Right lobe of liver (tissue), 6 donors: ENCODE measurements at regions not wholly inside any gene's neighbourhood (a gene's known extent, or its start where the extent isn't known, plus 50 kb on each side); places are given as distances from the start of the nearest gene placed in this dataset.

Source experiments
- ATAC-seq, 4 donors: fragments of 200-7000 bp; cut with Tn5 transposase; one replicate each; pipeline ENCODE4 v1.9.1; 2020; ENCODE audit warnings: mild to moderate bottlenecking in 4 of 4, moderate library complexity in 4 of 4
- DNase-seq, 3 donors: peaks; one replicate each; pipeline ENCODE4 v3.0.0-alpha.2; 2020
- H3K27ac ChIP-seq, 3 donors: fragments of 200-600 bp; one replicate each; pipeline ENCODE4 v1.8.0; 2022
- H3K27me3 ChIP-seq, 2 donors: fragments of 200-600 bp; one replicate each; pipeline ENCODE4 v1.8.0; 2022
- H3K36me3 ChIP-seq, 4 donors: fragments of 200-600 bp; sonication (generic) in 1 of 4; one replicate each; pipeline versions ENCODE4 v1.5.1 to v1.8.0; 2017 to 2022; ENCODE audit warnings: control low read depth in 1 of 4
- H3K4me1 ChIP-seq, 4 donors: fragments of 200-600 bp; sonication (generic) in 1 of 4; one replicate each; pipeline versions ENCODE4 v1.5.1 to v1.8.0; 2017 to 2022; ENCODE audit warnings: control low read depth in 1 of 4
- H3K4me3 ChIP-seq, 3 donors: fragments of 200-600 bp; one replicate each; pipeline ENCODE4 v1.8.0; 2022
- H3K9me3 ChIP-seq, 4 donors: fragments of 200-600 bp; sonication (generic) in 1 of 4; one replicate each; pipeline versions ENCODE4 v1.5.1 to v1.8.0; 2017 to 2022; ENCODE audit warnings: control low read depth in 1 of 4
- CTCF ChIP-seq, 4 donors: fragments of 200-600 bp in 3 of 4; fragments of 450-650 bp in 1 of 4; IDR thresholded peaks; one replicate each; pipeline versions ENCODE4 v1.5.1 to v1.8.0; 2016 to 2022; ENCODE audit warnings: antibody characterized with exemption in 4 of 4, mild to moderate bottlenecking in 2 of 4
- POLR2A ChIP-seq: fragments of 450-650 bp; IDR thresholded peaks from one replicate; pipeline ENCODE4 v1.6.1; 2017; ENCODE audit warnings: antibody characterized with exemption, mild to moderate bottlenecking
- WGBS: methylation state at CpG from one replicate; pipeline ENCODE4 v1.1.6; 2018; ENCODE audit warnings: low coverage, low lambda C conversion rate; ENCODE audit not compliant: insufficient coverage; ENCODE audit errors: missing lambda C conversion rate; 5-methylcytosine and 5-hydroxymethylcytosine counted together
- intact Hi-C, 2 donors: fragments of 100-400 bp; cut with DNase I; formaldehyde crosslinking; loops; one replicate each; pipeline versions ENCODE4 v1.11.2 to v1.14.1; 2022
- donor health status: DM: no; HTN: yes; CAD: no.
- donor health status: DM: no; HTN: no; CAD: no.
- donor health status: DM: no; HTN: no; CAD: no.
- donor health status: DM: no; HTN: yes; CAD: no.
- donor health status: DM: no; HTN: yes; CAD: no.

- intact Hi-C loops = loop anchor here in 1 of 2 donors (10.0 kb wide), 1 partner anchor 113 kb away; no protein-coding TSS in a partner anchor
- 61% methylated on average over 9 of the region's 13 CpGs for WGBS
- H3K27ac ChIP-seq = no peak overlapping the region
- H3K27me3 ChIP-seq = no peaks in the 10 kb centered on the region
- ATAC-seq = no peak
- H3K4me1 ChIP-seq = no peaks in the 10 kb centered on the region
- DNase-seq = no peak
- H3K9me3 ChIP-seq = no peaks in the 10 kb centered on the region
- no peak for TF ChIP-seq POLR2A
- TF ChIP-seq CTCF (IDR thresholded peaks at IDR 0.05) = no peak
- no peak overlapping the region for H3K4me3 ChIP-seq
- H3K36me3 ChIP-seq = no peaks in the 10 kb centered on the region
These were observed 51.4 kb upstream of the TMEM132E start for GRCh38 chr17:34527908-34528470.

GRCh38 chr17:34527136-34527907 lies 52.1 kb upstream of the TMEM132E start:
- no peaks in the 10 kb centered on the region for H3K4me1 ChIP-seq
- WGBS = 53% methylated on average over 13 of the region's 18 CpGs

DNA sequence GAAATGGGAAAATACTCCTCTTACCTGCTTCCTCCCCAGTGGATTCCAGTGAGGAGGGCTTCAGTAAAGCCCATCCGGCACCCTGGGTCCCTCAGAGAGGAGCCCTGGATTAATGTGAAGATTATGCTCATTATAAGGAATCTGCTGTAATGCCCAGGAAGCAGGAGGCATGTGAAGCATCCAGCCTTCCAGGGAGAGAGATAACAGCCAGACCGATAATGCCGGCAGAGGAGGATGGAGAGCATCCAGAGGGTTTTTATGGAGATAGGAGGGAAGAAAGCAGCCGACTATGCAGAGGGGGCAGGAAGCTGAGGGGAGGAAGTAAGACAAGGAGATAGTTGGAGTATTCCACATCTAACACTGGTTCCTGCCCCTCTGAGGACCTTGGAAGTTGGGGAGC lies 53.7 kb upstream of the TMEM132E start:
- WGBS = 30% methylated on average over 4 of the region's 4 CpGs
- Histone ChIP-seq H3K9me3 (no peaks in the 10 kb centered on the region), H3K27ac (no peak overlapping the region), H3K4me1 (no peaks in the 10 kb centered on the region), H3K27me3 (no peaks in the 10 kb centered on the region), H3K4me3 (no peak overlapping the region), H3K36me3 (no peaks in the 10 kb centered on the region)
- ATAC-seq = no peak
- TF ChIP-seq POLR2A (no peak), CTCF (IDR thresholded peaks at IDR 0.05) (no peak)
- intact Hi-C loops = loop anchor here in 1 of 2 donors (10.0 kb wide), 1 partner anchor 111 kb away; no protein-coding TSS in a partner anchor
- DNase-seq = peak in 1 of 3 donors; percentile 12

More at GRCh38 chr17:34527136-34527907, 52.1 kb upstream of the TMEM132E start:
- Histone ChIP-seq H3K9me3 (no peaks in the 10 kb centered on the region), H3K27me3 (no peaks in the 10 kb centered on the region), H3K4me3 (no peak overlapping the region), H3K36me3 (no peaks in the 10 kb centered on the region), H3K27ac (no peak overlapping the region)
- DNase-seq (no peak), ATAC-seq (no peak)
- intact Hi-C loops = loop anchor here in 1 of 2 donors (10.0 kb wide), 1 partner anchor 113 kb away; no protein-coding TSS in a partner anchor
- no peak for TF ChIP-seq CTCF (IDR thresholded peaks at IDR 0.05)
- TF ChIP-seq POLR2A = no peak

- WGBS = 50% methylated on average over 2 of the region's 11 CpGs
- ATAC-seq (no peak), DNase-seq (no peak)
- H3K9me3 ChIP-seq = no peaks in the 10 kb centered on the region
- no peak overlapping the region for H3K27ac ChIP-seq
- H3K4me3 ChIP-seq = no peak overlapping the region
- H3K4me1 ChIP-seq = no peaks in the 10 kb centered on the region
- TF ChIP-seq POLR2A (no peak), CTCF (IDR thresholded peaks at IDR 0.05) (no peak)
- intact Hi-C loops = loop anchor here in 1 of 2 donors (10.0 kb wide), 1 partner anchor 107 kb away; no protein-coding TSS in a partner anchor
- H3K36me3 ChIP-seq = no peaks in the 10 kb centered on the region
- no peaks in the 10 kb centered on the region for H3K27me3 ChIP-seq
These were observed 57.4 kb upstream of the TMEM132E start for GRCh38 chr17:34521955-34522354.
